Fibroblast of villous mesenchyme (primary cell): ENCODE measurements at regions not wholly inside any gene's neighbourhood (a gene's known extent, or its start where the extent isn't known, plus 50 kb on each side); places are given as distances from the start of the nearest gene placed in this dataset.

Experiments
- DNase-seq: peaks from one replicate; pipeline ENCODE4 v3.0.0-alpha.2; 2010; ENCODE audit warnings: low read depth
- H3K4me3 ChIP-seq: 2 replicates; pipeline ENCODE4 v1.5.1; 2011; ENCODE audit warnings: low read depth, mild to moderate bottlenecking, low read length
- TF ChIP-seq, protein P1 (sequence below): IDR thresholded peaks from 2 replicates; pipeline ENCODE4 v1.5.1; 2012; ENCODE audit warnings: low read depth, mild to moderate bottlenecking, low read length; ENCODE audit not compliant: insufficient read depth

DNA sequence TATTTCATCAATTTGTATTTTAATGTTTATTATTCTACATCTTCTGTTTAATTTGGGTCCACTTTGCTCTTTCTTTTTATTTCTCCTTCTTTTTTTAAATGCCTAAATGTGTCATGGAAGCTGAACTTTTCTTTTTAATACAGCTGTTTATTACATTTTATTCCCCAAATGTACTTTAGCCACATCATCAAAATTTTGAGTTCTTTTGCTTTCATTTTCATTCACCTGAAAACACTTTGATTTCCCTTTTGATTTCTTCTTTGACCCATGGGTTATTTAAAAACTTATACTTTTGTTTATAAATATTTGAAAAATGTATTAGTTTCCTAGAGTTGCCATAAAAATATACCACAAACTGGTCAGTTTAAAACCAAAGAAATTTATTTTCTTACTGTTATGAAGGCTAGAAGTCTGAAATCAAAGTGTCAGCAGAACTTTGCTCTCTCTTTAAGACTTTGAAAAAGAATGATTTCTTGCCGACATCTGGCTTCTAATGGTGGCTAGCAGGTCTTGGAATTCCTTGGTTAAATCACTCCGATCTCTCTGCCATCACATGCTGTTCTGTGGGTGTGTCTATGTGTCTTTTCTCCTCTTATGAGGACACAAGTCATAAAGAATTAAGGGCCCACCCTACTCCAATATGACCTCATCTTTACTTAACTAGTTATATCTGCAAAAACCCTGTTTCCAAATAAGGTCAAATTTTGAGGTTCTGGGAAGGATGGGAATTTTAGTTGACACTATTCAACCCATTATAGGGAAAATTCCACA lies 225.5 kb downstream of the ANKRD7 start:
- DNase-seq: no peak
- TF ChIP-seq, protein P1, sequence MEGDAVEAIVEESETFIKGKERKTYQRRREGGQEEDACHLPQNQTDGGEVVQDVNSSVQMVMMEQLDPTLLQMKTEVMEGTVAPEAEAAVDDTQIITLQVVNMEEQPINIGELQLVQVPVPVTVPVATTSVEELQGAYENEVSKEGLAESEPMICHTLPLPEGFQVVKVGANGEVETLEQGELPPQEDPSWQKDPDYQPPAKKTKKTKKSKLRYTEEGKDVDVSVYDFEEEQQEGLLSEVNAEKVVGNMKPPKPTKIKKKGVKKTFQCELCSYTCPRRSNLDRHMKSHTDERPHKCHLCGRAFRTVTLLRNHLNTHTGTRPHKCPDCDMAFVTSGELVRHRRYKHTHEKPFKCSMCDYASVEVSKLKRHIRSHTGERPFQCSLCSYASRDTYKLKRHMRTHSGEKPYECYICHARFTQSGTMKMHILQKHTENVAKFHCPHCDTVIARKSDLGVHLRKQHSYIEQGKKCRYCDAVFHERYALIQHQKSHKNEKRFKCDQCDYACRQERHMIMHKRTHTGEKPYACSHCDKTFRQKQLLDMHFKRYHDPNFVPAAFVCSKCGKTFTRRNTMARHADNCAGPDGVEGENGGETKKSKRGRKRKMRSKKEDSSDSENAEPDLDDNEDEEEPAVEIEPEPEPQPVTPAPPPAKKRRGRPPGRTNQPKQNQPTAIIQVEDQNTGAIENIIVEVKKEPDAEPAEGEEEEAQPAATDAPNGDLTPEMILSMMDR: no peak
- no peak overlapping the region for H3K4me3 ChIP-seq

DNA sequence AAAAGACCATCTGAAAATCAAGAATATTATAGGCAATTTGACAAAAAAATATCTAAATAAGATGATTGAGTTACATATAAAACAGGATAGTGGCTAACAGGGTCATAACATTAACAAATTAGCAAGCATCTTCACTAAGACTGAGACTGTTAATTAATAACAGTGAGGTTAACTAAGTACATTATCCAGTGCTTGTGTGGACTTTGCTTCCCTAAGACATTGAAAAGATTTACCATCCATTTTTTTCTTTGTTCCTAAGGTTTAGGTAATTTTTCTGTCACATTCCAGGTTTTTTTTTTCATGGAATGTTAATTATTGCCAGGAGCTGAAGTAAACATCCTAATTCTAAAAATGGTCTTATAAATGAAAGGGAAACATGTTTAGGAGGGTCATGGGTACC lies 227.6 kb downstream of the ANKRD7 start:
- H3K4me3 ChIP-seq: no peak overlapping the region
- TF ChIP-seq, protein P1: no peak
- no peak for DNase-seq

DNA sequence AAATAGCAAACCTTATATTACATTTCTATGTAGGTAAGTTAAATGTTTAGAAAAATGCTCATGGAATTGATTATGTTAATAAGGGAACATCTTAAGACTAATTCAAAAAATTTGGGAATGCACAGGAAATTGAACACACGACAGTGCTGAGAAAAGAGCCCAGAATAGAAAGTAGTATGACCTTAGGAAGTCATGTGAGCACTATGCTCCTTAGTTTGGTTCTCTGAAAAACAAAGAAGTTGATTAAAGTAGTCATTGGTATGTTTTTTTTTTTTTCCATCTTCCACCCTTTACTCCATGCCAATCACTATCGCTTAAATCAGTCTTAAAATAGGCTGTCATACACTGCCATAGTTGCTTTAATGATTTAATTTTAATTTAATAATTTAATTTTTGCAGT lies 242.9 kb downstream of the ANKRD7 start:
- TF ChIP-seq, protein P1: no peak
- H3K4me3 ChIP-seq: no peak overlapping the region
- no peak for DNase-seq

DNA sequence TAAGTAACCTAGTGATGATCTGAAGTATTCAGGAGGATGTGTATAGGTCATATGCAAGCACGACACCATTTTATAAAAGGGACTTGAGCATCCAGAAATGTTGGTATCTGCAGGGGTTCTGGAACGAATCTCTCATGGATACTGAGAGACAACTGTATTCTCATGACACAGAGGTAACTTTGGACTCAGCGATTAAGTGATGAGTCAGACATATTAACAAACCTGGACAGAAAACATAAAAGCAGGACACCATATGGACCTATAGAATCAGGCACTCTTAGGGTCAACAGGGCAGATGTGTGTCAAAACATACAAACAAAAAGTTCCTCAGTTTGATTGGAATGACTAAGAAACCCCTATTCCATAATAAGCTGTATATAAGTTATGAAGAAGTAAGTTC lies 248.1 kb downstream of the ANKRD7 start:
- TF ChIP-seq, protein P1: no peak
- no peak overlapping the region for H3K4me3 ChIP-seq
- DNase-seq: no peak

DNA sequence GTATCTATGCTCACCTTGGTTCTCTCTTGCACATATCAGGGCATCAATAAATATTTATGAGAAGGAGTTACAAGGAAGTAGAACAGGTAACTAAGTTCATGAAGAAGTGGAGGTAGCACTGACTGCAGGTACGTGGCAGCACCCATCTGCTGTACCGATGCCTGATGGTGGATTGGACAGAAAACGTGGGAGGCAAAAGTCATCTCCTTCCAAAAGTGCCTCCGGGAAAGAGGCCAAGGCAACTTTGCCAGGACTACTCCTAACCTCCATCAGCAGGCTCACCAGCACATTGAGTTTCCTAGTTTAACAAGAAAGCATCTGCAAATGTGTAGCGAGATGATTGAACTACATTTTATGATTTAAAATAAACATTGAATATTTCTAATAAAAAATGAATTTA lies 248.8 kb downstream of the ANKRD7 start:
- H3K4me3 ChIP-seq: no peak overlapping the region
- TF ChIP-seq, protein P1: no peak
- DNase-seq: no peak

DNA sequence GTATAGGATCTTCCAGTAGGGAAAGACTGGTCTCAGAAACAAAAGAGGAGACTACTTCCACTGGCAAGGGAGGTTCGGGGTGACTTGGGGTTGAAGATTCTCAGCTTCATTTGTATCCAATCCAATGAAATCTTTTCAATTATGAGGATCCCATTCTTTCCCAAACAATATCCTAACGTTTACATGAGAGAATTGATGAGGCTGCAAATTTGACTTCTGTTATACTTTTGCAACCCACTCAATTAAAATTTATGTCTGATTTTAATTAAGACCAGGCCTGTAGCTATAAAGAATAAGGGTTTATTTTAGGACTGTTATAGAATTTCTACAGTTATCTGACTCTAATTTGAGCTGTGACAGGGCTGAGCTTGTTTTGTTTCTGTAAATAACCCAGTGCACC lies 251.5 kb downstream of the ANKRD7 start:
- TF ChIP-seq, protein P1: no peak
- DNase-seq: no peak
- no peak overlapping the region for H3K4me3 ChIP-seq

DNA sequence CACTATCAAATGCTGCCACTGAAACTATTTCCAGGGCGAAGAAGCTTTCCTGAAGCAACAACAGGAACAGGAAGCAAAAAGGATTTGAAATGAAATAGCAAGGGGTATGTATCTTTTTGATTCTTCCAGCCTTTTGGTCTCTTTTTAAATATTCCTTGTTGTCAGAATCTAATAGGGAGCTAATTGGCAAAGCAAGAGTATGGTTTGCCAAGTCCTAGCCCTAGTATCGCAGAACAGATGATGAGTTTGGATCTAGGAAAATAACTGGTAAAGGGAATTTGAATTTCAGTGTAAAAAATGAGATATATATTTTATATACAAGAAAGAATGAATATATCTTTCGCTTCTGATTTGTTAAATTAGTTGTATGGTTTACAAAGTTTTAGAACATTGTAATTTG lies 252.5 kb downstream of the ANKRD7 start:
- TF ChIP-seq, protein P1: no peak
- DNase-seq: no peak
- no peak overlapping the region for H3K4me3 ChIP-seq
